ENCODE measurements at regions not wholly inside any gene's neighbourhood (a gene's known extent, or its start where the extent isn't known, plus 50 kb on each side); places are given as distances from the start of the nearest gene placed in this dataset.

DNA sequence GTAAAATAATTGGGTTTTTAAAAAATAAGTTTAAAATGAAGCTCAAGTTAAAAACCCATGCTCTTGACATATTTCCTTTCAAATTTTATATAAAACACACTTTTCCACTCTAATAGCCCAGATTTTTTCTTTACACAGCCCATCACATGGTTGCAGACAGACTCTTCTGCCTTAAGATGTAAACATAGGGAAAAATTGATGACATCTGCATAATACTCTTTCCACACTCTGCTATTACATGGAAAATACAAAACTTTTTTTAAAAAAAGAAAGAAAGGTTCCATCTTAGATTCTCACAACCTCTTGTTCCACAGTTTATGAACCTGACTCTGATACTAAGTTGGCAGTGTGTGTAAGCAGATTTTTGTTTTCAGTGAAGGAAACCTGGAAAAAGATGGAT, 120.8 kb upstream of the ZNF648 start:
- TF ChIP-seq, protein P1, sequence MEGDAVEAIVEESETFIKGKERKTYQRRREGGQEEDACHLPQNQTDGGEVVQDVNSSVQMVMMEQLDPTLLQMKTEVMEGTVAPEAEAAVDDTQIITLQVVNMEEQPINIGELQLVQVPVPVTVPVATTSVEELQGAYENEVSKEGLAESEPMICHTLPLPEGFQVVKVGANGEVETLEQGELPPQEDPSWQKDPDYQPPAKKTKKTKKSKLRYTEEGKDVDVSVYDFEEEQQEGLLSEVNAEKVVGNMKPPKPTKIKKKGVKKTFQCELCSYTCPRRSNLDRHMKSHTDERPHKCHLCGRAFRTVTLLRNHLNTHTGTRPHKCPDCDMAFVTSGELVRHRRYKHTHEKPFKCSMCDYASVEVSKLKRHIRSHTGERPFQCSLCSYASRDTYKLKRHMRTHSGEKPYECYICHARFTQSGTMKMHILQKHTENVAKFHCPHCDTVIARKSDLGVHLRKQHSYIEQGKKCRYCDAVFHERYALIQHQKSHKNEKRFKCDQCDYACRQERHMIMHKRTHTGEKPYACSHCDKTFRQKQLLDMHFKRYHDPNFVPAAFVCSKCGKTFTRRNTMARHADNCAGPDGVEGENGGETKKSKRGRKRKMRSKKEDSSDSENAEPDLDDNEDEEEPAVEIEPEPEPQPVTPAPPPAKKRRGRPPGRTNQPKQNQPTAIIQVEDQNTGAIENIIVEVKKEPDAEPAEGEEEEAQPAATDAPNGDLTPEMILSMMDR (IDR thresholded peaks at IDR 0.05), result no peak
- no peak for TF ChIP-seq POLR2A (IDR thresholded peaks at IDR 0.05)

Data from Peyer's patch (tissue), 4 donors.